Glutamatergic neuron (in vitro differentiated cells): ENCODE measurements at regions not wholly inside any gene's neighbourhood (a gene's known extent, or its start where the extent isn't known, plus 50 kb on each side); places are given as distances from the start of the nearest gene placed in this dataset.
A peak's percentile ranks its signal among the peaks of the same experiment; 100 is the strongest.

Experiments used
- DNase-seq: peaks from one replicate; pipeline ENCODE4 v3.0.0; 2022
- H3K27ac Mint-ChIP-seq: one replicate; pipeline ENCODE4 v1.8.0; 2020; ENCODE audit warnings: mild to moderate bottlenecking, mixed read lengths, inconsistent platforms; ENCODE audit not compliant: unreplicated experiment
- H3K27me3 Mint-ChIP-seq: one replicate; pipeline ENCODE4 v1.8.0; 2020; ENCODE audit warnings: mild to moderate bottlenecking, moderate library complexity, mixed read lengths, inconsistent platforms; ENCODE audit not compliant: unreplicated experiment
- H3K36me3 Mint-ChIP-seq: one replicate; pipeline ENCODE4 v1.8.0; 2020; ENCODE audit warnings: mild to moderate bottlenecking, mixed read lengths, inconsistent platforms; ENCODE audit not compliant: unreplicated experiment
- H3K4me1 Mint-ChIP-seq: one replicate; pipeline ENCODE4 v1.8.0; 2020; ENCODE audit warnings: mild to moderate bottlenecking, low read depth, mixed read lengths, inconsistent platforms; ENCODE audit not compliant: unreplicated experiment
- H3K4me3 Mint-ChIP-seq: one replicate; pipeline ENCODE4 v1.8.0; 2020; ENCODE audit warnings: mild to moderate bottlenecking, mixed read lengths, inconsistent platforms; ENCODE audit not compliant: unreplicated experiment
- H3K9me3 Mint-ChIP-seq: one replicate; pipeline ENCODE4 v1.8.0; 2020; ENCODE audit warnings: mild to moderate bottlenecking, moderate library complexity, mixed read lengths, inconsistent platforms; ENCODE audit not compliant: unreplicated experiment
- TF ChIP-seq, protein P1 (sequence below): fragments of 200-600 bp; sonication (generic); IDR thresholded peaks from one replicate; pipeline ENCODE4 v1.5.0; 2021; ENCODE audit not compliant: partially characterized antibody, unreplicated experiment

DNA sequence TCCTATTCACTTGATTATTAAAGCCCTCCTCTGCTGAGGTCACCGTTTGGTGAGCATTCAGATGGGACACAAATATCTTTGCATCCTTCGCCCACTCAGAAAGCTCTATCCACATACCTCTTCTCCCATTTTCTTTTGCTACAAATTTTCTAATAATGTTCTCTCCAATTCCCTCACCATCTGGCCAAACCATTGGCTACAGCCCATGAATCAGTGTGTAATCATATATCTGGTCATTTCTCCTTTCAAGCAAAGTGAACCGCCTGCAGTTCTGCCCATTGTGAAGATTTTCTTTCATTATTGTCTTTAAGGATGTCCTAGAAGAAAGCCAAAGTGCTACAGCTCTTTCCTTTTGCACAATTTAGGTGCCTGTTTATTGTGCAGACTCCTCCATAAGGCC is 54.2 kb upstream of the DAPK1 start:
- TF ChIP-seq, protein P1, sequence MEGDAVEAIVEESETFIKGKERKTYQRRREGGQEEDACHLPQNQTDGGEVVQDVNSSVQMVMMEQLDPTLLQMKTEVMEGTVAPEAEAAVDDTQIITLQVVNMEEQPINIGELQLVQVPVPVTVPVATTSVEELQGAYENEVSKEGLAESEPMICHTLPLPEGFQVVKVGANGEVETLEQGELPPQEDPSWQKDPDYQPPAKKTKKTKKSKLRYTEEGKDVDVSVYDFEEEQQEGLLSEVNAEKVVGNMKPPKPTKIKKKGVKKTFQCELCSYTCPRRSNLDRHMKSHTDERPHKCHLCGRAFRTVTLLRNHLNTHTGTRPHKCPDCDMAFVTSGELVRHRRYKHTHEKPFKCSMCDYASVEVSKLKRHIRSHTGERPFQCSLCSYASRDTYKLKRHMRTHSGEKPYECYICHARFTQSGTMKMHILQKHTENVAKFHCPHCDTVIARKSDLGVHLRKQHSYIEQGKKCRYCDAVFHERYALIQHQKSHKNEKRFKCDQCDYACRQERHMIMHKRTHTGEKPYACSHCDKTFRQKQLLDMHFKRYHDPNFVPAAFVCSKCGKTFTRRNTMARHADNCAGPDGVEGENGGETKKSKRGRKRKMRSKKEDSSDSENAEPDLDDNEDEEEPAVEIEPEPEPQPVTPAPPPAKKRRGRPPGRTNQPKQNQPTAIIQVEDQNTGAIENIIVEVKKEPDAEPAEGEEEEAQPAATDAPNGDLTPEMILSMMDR = no peak
- H3K9me3 Mint-ChIP-seq = peaks cover 4% of the 10 kb centered on the region
- H3K27ac Mint-ChIP-seq = no peak overlapping the region
- no peaks in the 10 kb centered on the region for H3K36me3 Mint-ChIP-seq
- no peak for DNase-seq
- H3K4me3 Mint-ChIP-seq = no peak overlapping the region
- H3K4me1 Mint-ChIP-seq = peaks cover 15% of the 10 kb centered on the region
- H3K27me3 Mint-ChIP-seq = peaks cover 3% of the 10 kb centered on the region

DNA sequence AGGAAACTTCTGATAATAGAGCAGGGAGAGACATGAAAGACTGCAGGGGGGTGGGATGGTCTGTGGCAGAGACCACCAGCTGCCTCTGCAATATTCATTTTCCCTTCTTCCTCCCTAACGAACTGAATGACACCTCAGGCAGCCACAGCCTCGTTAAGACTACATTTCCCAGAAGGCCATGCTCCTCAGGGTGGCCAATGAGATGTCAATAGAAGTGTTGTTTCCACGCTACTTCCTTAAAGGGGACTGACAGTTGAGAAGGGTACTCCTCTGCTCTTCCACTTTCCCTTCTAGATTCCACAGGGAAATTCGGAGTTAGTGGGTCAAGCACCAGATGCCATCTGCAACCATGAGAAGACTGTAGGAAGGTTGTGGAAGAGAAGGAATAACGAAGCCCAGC is 52.0 kb upstream of the DAPK1 start:
- Mint-ChIP-seq H3K27ac (peak overlapping the region; percentile 38), H3K9me3 (peaks cover 5% of the 10 kb centered on the region), H3K36me3 (no peaks in the 10 kb centered on the region), H3K27me3 (peaks cover 3% of the 10 kb centered on the region), H3K4me1 (peaks cover 15% of the 10 kb centered on the region), H3K4me3 (no peak overlapping the region)
- TF ChIP-seq, protein P1 = no peak
- peak; percentile 53 for DNase-seq

DNA sequence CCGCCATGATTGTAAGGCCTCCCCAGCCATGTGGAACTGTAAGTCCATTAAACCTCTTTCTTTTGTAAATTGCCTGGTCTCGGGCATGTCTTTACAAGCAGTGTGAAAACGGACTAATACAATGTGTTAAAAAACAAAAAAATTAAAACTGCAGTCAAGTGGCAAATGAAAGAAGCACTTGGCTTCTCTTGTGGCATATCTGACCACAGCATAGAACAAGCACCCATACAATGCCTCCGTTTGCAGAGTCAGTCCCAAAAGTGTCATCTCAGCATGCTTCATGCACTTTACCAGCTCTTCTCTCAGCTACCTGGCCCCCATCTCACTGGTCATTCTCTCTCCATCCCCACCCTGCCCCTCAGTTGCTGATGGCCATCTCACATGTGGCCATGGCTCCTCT is 51.1 kb upstream of the DAPK1 start:
- Mint-ChIP-seq H3K4me3 (no peak overlapping the region), H3K9me3 (peaks cover 5% of the 10 kb centered on the region), H3K4me1 (peaks cover 15% of the 10 kb centered on the region), H3K27me3 (peaks cover 3% of the 10 kb centered on the region), H3K36me3 (no peaks in the 10 kb centered on the region), H3K27ac (no peak overlapping the region)
- TF ChIP-seq, protein P1 = no peak
- no peak for DNase-seq

DNA sequence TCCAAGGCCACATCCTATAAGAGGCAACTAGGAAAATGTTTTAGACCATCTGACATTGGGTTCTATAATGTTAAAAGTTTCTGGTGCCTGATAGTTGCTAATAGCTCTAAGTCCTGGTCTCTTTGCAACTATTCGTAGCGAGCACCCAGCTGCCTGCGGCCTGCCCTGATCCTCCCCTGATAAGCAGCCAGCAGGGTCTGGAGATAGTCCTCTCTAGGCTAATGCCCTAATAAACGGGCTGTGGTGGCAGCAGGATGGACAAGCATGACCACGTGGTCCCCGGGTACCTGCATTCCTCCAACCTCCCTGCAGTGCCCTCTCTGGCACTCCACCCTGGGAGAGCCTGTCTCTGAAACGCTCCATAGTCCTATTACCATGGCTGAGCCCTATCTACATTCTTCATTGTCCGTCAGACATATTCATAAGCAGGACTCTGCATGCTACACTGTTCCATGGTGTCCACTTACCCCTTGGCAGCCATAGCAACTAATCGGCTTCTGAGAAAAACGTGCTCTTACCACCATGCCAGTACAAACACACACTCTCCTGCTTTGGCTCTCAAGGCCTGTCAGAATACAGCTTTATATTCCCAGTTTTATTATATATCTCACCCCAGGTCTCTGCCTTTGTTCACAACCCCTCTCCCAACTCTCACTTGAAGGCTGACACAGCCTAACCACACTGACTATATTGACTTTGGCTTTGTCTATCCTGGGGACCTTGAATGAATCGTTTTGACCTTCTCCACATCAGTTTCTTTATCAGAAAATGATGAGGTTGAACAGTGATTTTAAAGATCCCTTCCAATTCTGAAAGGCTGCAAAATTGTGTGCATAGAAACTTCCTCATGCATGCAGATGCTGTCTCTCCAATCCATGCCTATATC is 49.9 kb upstream of the DAPK1 start:
- H3K27me3 Mint-ChIP-seq = peaks cover 3% of the 10 kb centered on the region
- no peak overlapping the region for H3K27ac Mint-ChIP-seq
- H3K9me3 Mint-ChIP-seq = peaks cover 5% of the 10 kb centered on the region
- TF ChIP-seq, protein P1 = no peak
- no peaks in the 10 kb centered on the region for H3K36me3 Mint-ChIP-seq
- H3K4me1 Mint-ChIP-seq = peaks cover 15% of the 10 kb centered on the region
- H3K4me3 Mint-ChIP-seq = no peak overlapping the region
- DNase-seq = no peak
